Progenitor cell of endocrine pancreas (in vitro differentiated cells): ENCODE measurements at regions not wholly inside any gene's neighbourhood (a gene's known extent, or its start where the extent isn't known, plus 50 kb on each side); places are given as distances from the start of the nearest gene placed in this dataset.
"Not testable (repeated sequence)": the region's sequence is repeated elsewhere in the genome, so short reads cannot be mapped to it uniquely, and the experiment has no call there.

Experiments
- DNase-seq: peaks from one replicate; pipeline ENCODE4 v3.0.0; 2021; ENCODE audit warnings: low spot score; ENCODE audit not compliant: unreplicated experiment
- H3K27ac Mint-ChIP-seq: 2 replicates; pipeline ENCODE4 v1.8.0; 2021; ENCODE audit warnings: mild to moderate bottlenecking, moderate library complexity, mixed read lengths
- H3K27me3 Mint-ChIP-seq: 2 replicates; pipeline ENCODE4 v1.8.0; 2021; ENCODE audit warnings: mixed read lengths
- H3K36me3 Mint-ChIP-seq: 2 replicates; pipeline ENCODE4 v1.8.0; 2022; ENCODE audit warnings: mixed read lengths; ENCODE audit not compliant: insufficient read depth
- H3K4me1 Mint-ChIP-seq: 2 replicates; pipeline ENCODE4 v1.8.0; 2021; ENCODE audit warnings: low read depth, mixed read lengths
- H3K4me3 Mint-ChIP-seq: 2 replicates; pipeline ENCODE4 v1.8.0; 2021; ENCODE audit warnings: low read depth, mild to moderate bottlenecking, moderate library complexity, mixed read lengths
- H3K9me3 Mint-ChIP-seq: 2 replicates; pipeline ENCODE4 v1.8.0; 2021; ENCODE audit warnings: low read depth, mixed read lengths
- TF ChIP-seq, protein P1 (sequence below): fragments of 200-600 bp; sonication (generic); IDR thresholded peaks from one replicate; pipeline ENCODE4 v1.5.0; 2021; ENCODE audit warnings: antibody characterized with exemption, mild to moderate bottlenecking; ENCODE audit not compliant: unreplicated experiment

DNA sequence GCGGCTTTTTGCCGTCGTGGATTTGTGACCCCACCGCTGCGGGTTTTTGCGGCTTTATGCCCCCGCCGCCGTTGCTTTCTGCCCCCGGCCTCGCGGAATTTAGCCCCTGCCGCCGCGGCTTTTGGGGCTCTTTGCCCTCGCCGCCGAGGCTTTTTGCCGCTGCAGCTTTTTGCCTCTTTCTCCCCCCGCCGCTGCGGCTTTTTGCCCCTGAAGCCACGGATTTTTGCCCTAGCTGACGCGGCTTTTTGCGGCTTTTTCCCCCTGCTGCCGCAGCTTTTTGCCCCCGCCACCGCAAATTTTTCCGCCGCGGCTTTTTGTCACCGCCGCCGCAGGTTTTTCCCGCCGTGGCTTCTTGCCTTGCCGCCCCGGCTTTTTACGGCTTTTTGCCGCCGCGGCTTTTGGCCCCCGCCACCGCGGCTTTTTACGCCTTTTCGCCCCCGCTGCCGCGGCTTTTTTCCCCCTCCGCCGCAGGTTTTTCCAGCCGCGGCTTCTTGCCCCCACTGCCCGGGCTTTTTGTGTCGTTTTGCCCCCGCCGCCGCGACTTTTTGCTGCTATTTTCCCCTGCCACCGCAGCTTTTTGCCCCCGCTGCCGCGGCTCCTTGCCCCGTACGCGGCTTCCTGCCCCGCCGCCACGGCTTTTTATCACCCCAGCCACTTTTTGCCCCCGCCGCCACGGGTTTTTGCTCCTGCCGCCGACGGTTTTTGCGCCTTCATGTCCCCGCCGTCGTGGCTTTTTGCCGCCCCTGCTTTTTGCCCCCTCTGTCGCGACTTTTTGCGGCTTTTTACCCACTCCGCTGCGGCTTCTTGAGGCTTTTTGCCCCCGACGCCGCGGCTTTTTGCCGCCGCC lies 3933.6 kb downstream of the SRGAP2C start:
- Mint-ChIP-seq H3K36me3 (peaks cover 3% of the 10 kb centered on the region), H3K27ac (no peak overlapping the region), H3K4me3 (no peak overlapping the region), H3K9me3 (peaks cover 26% of the 10 kb centered on the region), H3K4me1 (no peaks in the 10 kb centered on the region), H3K27me3 (no peaks in the 10 kb centered on the region)
- TF ChIP-seq, protein P1, sequence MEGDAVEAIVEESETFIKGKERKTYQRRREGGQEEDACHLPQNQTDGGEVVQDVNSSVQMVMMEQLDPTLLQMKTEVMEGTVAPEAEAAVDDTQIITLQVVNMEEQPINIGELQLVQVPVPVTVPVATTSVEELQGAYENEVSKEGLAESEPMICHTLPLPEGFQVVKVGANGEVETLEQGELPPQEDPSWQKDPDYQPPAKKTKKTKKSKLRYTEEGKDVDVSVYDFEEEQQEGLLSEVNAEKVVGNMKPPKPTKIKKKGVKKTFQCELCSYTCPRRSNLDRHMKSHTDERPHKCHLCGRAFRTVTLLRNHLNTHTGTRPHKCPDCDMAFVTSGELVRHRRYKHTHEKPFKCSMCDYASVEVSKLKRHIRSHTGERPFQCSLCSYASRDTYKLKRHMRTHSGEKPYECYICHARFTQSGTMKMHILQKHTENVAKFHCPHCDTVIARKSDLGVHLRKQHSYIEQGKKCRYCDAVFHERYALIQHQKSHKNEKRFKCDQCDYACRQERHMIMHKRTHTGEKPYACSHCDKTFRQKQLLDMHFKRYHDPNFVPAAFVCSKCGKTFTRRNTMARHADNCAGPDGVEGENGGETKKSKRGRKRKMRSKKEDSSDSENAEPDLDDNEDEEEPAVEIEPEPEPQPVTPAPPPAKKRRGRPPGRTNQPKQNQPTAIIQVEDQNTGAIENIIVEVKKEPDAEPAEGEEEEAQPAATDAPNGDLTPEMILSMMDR, result no peak
- no peak for DNase-seq

DNA sequence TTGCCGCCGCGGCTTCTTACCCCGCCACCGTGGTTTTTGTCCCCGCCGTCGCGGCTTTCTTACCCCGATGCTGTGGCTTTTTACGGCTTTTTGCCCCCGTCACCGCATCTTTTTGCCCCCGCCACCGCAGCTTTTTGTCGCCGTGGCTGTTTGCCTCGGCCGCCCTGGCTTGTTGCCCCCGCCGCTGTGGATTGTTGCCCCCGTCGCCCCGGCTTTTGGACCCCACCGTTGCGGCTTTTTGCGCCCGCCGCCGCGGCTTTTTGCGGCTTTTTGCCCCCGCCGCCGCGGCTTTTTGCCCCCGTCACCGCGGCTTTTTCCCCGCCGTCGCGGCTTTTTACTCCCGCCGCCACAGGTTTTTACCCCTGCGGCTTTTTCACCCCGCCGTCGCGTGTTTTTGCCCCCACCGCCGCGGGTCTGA lies 3934.3 kb downstream of the SRGAP2C start:
- TF ChIP-seq, protein P1, result no peak
- H3K4me3 Mint-ChIP-seq, result no peak overlapping the region
- no peak overlapping the region for H3K27ac Mint-ChIP-seq
- peaks cover 3% of the 10 kb centered on the region for H3K36me3 Mint-ChIP-seq
- no peak for DNase-seq
- H3K9me3 Mint-ChIP-seq, result peaks cover 28% of the 10 kb centered on the region
- H3K27me3 Mint-ChIP-seq, result no peaks in the 10 kb centered on the region
- H3K4me1 Mint-ChIP-seq, result no peaks in the 10 kb centered on the region

DNA sequence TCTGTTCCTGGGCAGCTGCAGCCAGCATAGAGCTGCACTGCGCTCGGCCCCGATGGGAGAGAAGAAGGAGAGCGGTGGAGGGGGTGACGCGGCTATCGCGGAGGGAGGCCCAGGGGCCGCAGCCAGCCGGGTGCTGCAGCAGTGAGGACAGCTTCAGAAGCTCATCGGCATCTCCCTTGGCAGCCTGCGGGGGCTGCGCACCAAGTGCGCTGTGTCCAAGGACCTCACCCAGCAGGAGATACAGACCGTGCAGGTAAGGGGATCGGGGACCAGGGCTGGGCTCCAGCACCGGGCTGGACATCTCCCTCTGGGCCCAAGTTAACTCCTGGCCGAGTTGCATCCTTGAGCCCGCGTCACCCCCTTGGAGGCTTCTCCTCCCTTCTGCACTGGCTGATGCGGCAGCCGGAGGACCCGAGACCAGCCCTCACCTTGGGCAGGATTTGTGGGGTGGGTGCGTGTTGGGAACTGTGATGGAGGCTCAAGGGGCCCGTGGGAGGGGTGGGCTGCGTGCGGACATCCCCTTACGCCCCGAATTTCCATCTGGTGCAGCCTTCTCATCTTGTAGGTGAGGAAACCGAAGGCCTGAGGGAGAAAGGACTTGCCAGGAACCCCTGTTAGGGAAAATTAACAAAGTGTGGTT lies 3934.9 kb downstream of the SRGAP2C start:
- not testable (repeated sequence) for H3K4me3 Mint-ChIP-seq, H3K4me1 Mint-ChIP-seq, H3K27ac Mint-ChIP-seq, H3K27me3 Mint-ChIP-seq, H3K36me3 Mint-ChIP-seq, DNase-seq
- peaks cover 34% of the 10 kb centered on the region for H3K9me3 Mint-ChIP-seq

DNA sequence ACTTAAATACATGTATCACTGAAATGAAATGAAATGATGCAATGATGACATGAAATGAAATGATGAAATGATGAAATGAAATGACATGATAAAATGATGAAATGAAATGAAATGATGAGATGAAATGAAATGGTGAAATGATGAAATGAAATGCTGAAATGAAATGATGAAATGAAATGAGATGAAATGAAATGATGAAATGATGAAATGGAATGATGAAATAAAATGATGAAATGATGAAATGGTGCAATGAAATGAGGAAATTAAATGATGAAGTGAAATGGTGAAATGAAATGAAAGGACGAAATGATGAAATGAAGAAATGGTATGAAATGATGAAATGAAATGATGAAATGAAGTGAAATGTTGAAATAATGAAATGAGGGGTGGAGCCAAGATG lies 3937.8 kb downstream of the SRGAP2C start:
- not testable (repeated sequence) for H3K27me3 Mint-ChIP-seq, H3K4me3 Mint-ChIP-seq, DNase-seq, H3K27ac Mint-ChIP-seq, H3K4me1 Mint-ChIP-seq, H3K36me3 Mint-ChIP-seq
- peaks cover 43% of the 10 kb centered on the region for H3K9me3 Mint-ChIP-seq
